Uterus (tissue), 3 donors: ENCODE measurements at regions not wholly inside any gene's neighbourhood (a gene's known extent, or its start where the extent isn't known, plus 50 kb on each side); places are given as distances from the start of the nearest gene placed in this dataset.

Experiments
- DNase-seq, 2 donors: peaks; one replicate each; pipeline ENCODE4 v3.0.0-alpha.2; 2019 to 2020
- H3K27ac ChIP-seq, 2 donors: fragments of 200-600 bp; sonication (generic); 1 replicate in 1 of 2; 2 replicates in 1 of 2; pipeline ENCODE4 v1.5.1; 2016 to 2018
- H3K27me3 ChIP-seq, 2 donors: fragments of 200-600 bp; sonication (generic); one replicate each; pipeline ENCODE4 v1.5.1; 2018 to 2019; ENCODE audit warnings: control low read depth in 1 of 2
- H3K36me3 ChIP-seq, 2 donors: fragments of 200-600 bp; sonication (generic); one replicate each; pipeline ENCODE4 v1.5.1; 2019; ENCODE audit warnings: control low read depth in 1 of 2
- H3K4me1 ChIP-seq, 2 donors: fragments of 200-600 bp; sonication (generic); one replicate each; pipeline ENCODE4 v1.5.1; 2018 to 2019; ENCODE audit warnings: control low read depth in 1 of 2
- H3K4me3 ChIP-seq, 2 donors: fragments of 200-600 bp; sonication (generic); 1 replicate in 1 of 2; 2 replicates in 1 of 2; pipeline ENCODE4 v1.5.1; 2018 to 2019; ENCODE audit warnings: mild to moderate bottlenecking in 1 of 2
- H3K9me3 ChIP-seq, 2 donors: fragments of 200-600 bp; sonication (generic); one replicate each; pipeline ENCODE4 v1.5.1; 2019; ENCODE audit warnings: control low read depth in 1 of 2
- POLR2A ChIP-seq, 2 donors: fragments of 450-650 bp; IDR thresholded peaks; one replicate each; pipeline ENCODE4 v1.6.1; 2016; ENCODE audit warnings: antibody characterized with exemption in 2 of 2, mild to moderate bottlenecking in 1 of 2, moderate library complexity in 1 of 2
- intact Hi-C: fragments of 100-400 bp; cut with DNase I; formaldehyde crosslinking; loops from one replicate; pipeline ENCODE4 v1.15.1; 2023; ENCODE audit warnings: low total_unique reads
- TF ChIP-seq, protein P1 (sequence below), 4 experiments: fragments of 200-600 bp in 2 of 4; fragments of 450-650 bp in 2 of 4; sonication (generic) in 2 of 4; IDR thresholded peaks; one replicate each; pipeline ENCODE4 v1.5.1; 2016 to 2019; ENCODE audit warnings: antibody characterized with exemption in 4 of 4, mild to moderate bottlenecking in 2 of 4, moderate library complexity in 1 of 4
- donor health status: DM: yes; HTN: yes; CAD: no.

GRCh38 chr21:35201799-35202198 lies 152.7 kb upstream of the RUNX1 start:
- intact Hi-C loops, result no loop called here
- no peak overlapping the region for H3K27ac ChIP-seq

GRCh38 chr21:35201288-35201687 lies 152.2 kb upstream of the RUNX1 start:
- no peaks in the 10 kb centered on the region for H3K36me3 ChIP-seq
- H3K27me3 ChIP-seq, result no peaks in the 10 kb centered on the region
- peaks cover 0 to 4% of the 10 kb centered on the region in 2 donors for H3K4me1 ChIP-seq
- no peaks in the 10 kb centered on the region for H3K9me3 ChIP-seq
- no peak overlapping the region for H3K27ac ChIP-seq
- TF ChIP-seq POLR2A (IDR thresholded peaks at IDR 0.05), result no peak
- TF ChIP-seq, protein P1, sequence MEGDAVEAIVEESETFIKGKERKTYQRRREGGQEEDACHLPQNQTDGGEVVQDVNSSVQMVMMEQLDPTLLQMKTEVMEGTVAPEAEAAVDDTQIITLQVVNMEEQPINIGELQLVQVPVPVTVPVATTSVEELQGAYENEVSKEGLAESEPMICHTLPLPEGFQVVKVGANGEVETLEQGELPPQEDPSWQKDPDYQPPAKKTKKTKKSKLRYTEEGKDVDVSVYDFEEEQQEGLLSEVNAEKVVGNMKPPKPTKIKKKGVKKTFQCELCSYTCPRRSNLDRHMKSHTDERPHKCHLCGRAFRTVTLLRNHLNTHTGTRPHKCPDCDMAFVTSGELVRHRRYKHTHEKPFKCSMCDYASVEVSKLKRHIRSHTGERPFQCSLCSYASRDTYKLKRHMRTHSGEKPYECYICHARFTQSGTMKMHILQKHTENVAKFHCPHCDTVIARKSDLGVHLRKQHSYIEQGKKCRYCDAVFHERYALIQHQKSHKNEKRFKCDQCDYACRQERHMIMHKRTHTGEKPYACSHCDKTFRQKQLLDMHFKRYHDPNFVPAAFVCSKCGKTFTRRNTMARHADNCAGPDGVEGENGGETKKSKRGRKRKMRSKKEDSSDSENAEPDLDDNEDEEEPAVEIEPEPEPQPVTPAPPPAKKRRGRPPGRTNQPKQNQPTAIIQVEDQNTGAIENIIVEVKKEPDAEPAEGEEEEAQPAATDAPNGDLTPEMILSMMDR (IDR thresholded peaks at IDR 0.05), result no peak
- DNase-seq, result no peak
- H3K4me3 ChIP-seq, result no peak overlapping the region
- intact Hi-C loops, result no loop called here

More at GRCh38 chr21:35201799-35202198, 152.7 kb upstream of the RUNX1 start:
- H3K4me3 ChIP-seq, result no peak overlapping the region
- no peaks in the 10 kb centered on the region for H3K27me3 ChIP-seq
- H3K9me3 ChIP-seq, result no peaks in the 10 kb centered on the region
- H3K36me3 ChIP-seq, result no peaks in the 10 kb centered on the region
- TF ChIP-seq, protein P1 (IDR thresholded peaks at IDR 0.05), result no peak
- TF ChIP-seq POLR2A (IDR thresholded peaks at IDR 0.05), result no peak
- no peak for DNase-seq
- peaks cover 0 to 4% of the 10 kb centered on the region in 2 donors for H3K4me1 ChIP-seq

DNA sequence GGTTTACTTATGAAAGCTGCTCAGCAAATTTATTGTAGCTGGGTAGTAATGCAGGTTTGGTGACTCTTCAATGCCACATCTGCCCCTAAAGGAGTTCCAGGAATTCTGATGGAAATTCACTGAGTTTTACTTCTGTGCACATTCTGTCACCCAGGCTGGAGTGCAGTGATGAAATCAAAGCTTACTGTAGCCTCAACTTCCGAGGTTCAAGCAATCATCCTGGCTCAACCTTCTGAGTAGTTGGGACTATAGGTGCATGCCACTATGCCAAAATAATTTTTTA lies 150.6 kb upstream of the RUNX1 start:
- H3K36me3 ChIP-seq, result no peaks in the 10 kb centered on the region

GRCh38 chr21:35198982-35199732 lies 150.1 kb upstream of the RUNX1 start:
- Histone ChIP-seq H3K4me3 (no peak overlapping the region), H3K27me3 (no peaks in the 10 kb centered on the region), H3K9me3 (no peaks in the 10 kb centered on the region), H3K4me1 (no peaks in the 10 kb centered on the region), H3K36me3 (no peaks in the 10 kb centered on the region), H3K27ac (no peak overlapping the region)
- TF ChIP-seq, protein P1 (IDR thresholded peaks at IDR 0.05), result no peak
- no peak for TF ChIP-seq POLR2A (IDR thresholded peaks at IDR 0.05)
- no peak for DNase-seq
- intact Hi-C loops, result no loop called here

More for the DNA sequence above, 150.6 kb upstream of the RUNX1 start:
- Histone ChIP-seq H3K4me3 (no peak overlapping the region), H3K4me1 (no peaks in the 10 kb centered on the region), H3K27me3 (no peaks in the 10 kb centered on the region), H3K9me3 (no peaks in the 10 kb centered on the region), H3K27ac (no peak overlapping the region)
- intact Hi-C loops, result no loop called here
- TF ChIP-seq POLR2A (IDR thresholded peaks at IDR 0.05), result no peak
- TF ChIP-seq, protein P1 (IDR thresholded peaks at IDR 0.05), result no peak
- no peak for DNase-seq

DNA sequence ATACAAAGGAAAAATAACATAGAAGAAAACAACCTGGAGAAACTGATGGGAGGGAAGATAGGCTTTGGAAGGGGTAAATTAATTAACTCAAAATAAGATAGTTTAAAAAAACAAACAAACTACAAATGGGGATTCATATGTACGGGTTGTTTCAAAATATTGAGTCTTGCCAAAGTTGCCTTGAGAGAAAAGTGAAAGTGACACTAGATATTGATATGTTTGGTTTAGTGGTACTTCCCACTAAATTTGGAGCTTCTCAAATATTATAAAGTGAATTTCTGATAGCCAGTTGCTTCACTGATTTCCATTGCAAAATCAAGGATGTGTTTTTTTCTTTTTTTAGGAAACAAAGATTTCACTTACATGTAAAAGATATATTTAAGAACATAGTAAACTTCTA lies 149.5 kb upstream of the RUNX1 start:
- TF ChIP-seq POLR2A (IDR thresholded peaks at IDR 0.05), result no peak
- TF ChIP-seq, protein P1 (IDR thresholded peaks at IDR 0.05), result no peak
- Histone ChIP-seq H3K27ac (no peak overlapping the region), H3K4me3 (no peak overlapping the region), H3K27me3 (no peaks in the 10 kb centered on the region), H3K36me3 (no peaks in the 10 kb centered on the region), H3K4me1 (no peaks in the 10 kb centered on the region), H3K9me3 (no peaks in the 10 kb centered on the region)
- DNase-seq, result no peak
- intact Hi-C loops, result no loop called here
